Mucosa of descending colon (tissue), 3 donors: ENCODE measurements at regions not wholly inside any gene's neighbourhood (a gene's known extent, or its start where the extent isn't known, plus 50 kb on each side); places are given as distances from the start of the nearest gene placed in this dataset.
A peak's percentile ranks its signal among the peaks of the same experiment; 100 is the strongest.

Experiments
- ATAC-seq: fragments of 200-7000 bp; cut with Tn5 transposase; one replicate; pipeline ENCODE4 v1.9.1; 2020; ENCODE audit warnings: mild to moderate bottlenecking, moderate library complexity
- DNase-seq, 3 donors: peaks; one replicate each; pipeline ENCODE4 v3.0.0-alpha.2; 2020
- H3K36me3 ChIP-seq: fragments of 200-600 bp; one replicate; pipeline ENCODE4 v1.8.0; 2021; ENCODE audit warnings: low read depth, mild to moderate bottlenecking
- H3K4me1 ChIP-seq: fragments of 200-600 bp; one replicate; pipeline ENCODE4 v1.8.0; 2021; ENCODE audit warnings: low read depth, mild to moderate bottlenecking
- H3K4me3 ChIP-seq: fragments of 200-600 bp; one replicate; pipeline ENCODE4 v1.8.0; 2021; ENCODE audit warnings: mild to moderate bottlenecking
- H3K9me3 ChIP-seq: fragments of 200-600 bp; one replicate; pipeline ENCODE4 v1.8.0; 2021; ENCODE audit warnings: mild to moderate bottlenecking
- intact Hi-C, 2 donors: fragments of 100-400 bp; cut with DNase I in 1 of 2; cut with micrococcal nuclease in 1 of 2; formaldehyde crosslinking; loops; one replicate each; pipeline versions ENCODE4 v1.11.0 to v1.11.1; 2022; cut with DNase I, micrococcal nuclease
- TF ChIP-seq, protein P1 (sequence below): fragments of 200-600 bp; IDR thresholded peaks from one replicate; pipeline ENCODE4 v1.8.0; 2022; ENCODE audit warnings: antibody characterized with exemption, mild to moderate bottlenecking
- donor health status: DM: no; HTN: no; CAD: no; lungs with moderate emphysema.
- donor health status: DM: no; HTN: no; CAD: no.
- donor health status: DM: no; HTN: yes; CAD: no.

DNA sequence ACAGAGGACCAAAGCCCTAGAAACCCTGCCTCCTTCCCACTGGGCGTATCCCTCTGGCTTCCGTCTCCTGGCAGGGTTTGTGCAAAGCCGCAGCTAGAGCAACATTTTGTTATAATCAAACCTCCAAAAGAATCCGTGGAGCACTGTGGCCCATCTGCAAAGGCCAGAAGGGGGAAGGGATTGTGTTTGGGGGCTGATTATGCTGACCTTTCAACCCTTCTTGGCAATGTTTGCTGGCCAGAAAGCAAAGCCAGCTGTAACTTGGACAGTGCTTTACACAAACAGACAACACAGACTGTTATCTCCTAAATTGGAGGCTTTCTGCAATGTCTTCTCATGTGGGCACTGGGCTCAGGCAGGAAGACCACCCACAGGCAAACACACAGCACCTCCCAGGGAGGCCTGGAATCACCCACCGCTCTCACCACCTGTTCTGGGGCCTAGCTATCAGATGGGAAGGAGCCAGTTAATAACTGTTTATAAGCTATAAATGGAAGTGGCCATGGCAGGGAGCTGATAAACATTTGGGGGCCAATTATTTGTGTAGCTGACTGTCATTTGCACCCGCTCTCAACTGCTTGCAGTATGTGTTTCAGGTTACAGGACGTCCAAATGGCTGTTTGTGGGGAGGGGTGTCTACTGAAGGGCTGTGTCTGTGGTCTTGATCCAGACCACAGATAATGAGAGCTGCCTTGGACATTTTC lies 121.6 kb upstream of the ERCC6L2 start:
- TF ChIP-seq, protein P1, sequence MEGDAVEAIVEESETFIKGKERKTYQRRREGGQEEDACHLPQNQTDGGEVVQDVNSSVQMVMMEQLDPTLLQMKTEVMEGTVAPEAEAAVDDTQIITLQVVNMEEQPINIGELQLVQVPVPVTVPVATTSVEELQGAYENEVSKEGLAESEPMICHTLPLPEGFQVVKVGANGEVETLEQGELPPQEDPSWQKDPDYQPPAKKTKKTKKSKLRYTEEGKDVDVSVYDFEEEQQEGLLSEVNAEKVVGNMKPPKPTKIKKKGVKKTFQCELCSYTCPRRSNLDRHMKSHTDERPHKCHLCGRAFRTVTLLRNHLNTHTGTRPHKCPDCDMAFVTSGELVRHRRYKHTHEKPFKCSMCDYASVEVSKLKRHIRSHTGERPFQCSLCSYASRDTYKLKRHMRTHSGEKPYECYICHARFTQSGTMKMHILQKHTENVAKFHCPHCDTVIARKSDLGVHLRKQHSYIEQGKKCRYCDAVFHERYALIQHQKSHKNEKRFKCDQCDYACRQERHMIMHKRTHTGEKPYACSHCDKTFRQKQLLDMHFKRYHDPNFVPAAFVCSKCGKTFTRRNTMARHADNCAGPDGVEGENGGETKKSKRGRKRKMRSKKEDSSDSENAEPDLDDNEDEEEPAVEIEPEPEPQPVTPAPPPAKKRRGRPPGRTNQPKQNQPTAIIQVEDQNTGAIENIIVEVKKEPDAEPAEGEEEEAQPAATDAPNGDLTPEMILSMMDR, result no peak

DNA sequence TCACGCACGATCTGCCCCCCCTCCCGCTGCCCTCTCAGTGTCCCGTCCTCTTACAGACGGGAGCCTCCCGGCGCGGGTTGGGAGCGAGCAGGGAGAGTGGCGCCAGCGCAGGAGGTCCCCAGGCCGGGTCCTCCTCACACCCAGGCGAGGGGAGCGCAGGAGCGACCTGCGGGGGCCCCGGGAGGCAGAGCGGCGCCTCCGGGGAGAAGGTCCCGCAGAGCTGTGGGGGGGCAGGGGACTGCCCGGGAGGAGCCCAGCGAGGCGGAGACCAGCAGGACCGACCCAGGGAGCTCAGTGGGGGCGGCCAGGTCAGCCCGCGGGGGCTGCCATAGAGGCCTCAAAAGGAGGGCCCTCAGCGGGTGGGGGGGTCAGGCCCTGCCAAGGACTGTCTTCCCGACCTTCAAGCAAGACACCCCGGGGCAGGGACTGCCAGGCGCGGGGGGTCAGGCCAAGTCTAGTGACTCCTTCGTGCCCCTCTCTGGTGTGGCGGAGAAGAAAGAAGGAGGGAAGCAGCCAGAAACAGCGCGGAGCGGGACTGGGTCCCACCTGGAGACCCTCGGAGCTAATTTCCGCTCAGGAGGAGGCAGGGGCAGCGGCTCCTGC lies 123.3 kb upstream of the ERCC6L2 start:
- Histone ChIP-seq H3K4me3 (no peak overlapping the region), H3K36me3 (no peaks in the 10 kb centered on the region), H3K9me3 (no peaks in the 10 kb centered on the region), H3K4me1 (peaks cover 4% of the 10 kb centered on the region)
- no peak for DNase-seq
- intact Hi-C loops, result no loop called here
- ATAC-seq, result no peak
- TF ChIP-seq, protein P1, result no peak

More for the DNA sequence above, 121.6 kb upstream of the ERCC6L2 start:
- Histone ChIP-seq H3K36me3 (no peaks in the 10 kb centered on the region), H3K4me1 (peaks cover 4% of the 10 kb centered on the region), H3K4me3 (no peak overlapping the region), H3K9me3 (no peaks in the 10 kb centered on the region)
- intact Hi-C loops, result no loop called here
- peak; percentile 21 for ATAC-seq
- no peak for DNase-seq

DNA sequence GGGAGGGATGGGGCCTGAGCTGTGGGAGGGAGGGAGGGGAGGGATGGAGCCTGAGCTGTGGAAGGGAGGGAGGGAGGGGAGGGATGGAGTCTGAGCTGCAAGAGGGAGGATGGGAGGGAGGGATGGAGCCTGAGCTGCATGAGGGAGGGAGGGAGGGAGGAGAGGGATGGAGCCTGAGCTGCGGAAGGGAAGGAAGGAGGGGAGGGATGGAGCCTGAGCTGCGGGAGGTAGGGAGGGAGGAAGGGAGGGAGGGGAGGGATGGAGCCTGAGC lies 124.0 kb upstream of the ERCC6L2 start:
- Histone ChIP-seq H3K9me3 (no peaks in the 10 kb centered on the region), H3K4me3 (no peak overlapping the region), H3K4me1 (peaks cover 4% of the 10 kb centered on the region), H3K36me3 (no peaks in the 10 kb centered on the region)
- no peak for ATAC-seq
- no peak for DNase-seq
- intact Hi-C loops, result no loop called here
- TF ChIP-seq, protein P1, result no peak

DNA sequence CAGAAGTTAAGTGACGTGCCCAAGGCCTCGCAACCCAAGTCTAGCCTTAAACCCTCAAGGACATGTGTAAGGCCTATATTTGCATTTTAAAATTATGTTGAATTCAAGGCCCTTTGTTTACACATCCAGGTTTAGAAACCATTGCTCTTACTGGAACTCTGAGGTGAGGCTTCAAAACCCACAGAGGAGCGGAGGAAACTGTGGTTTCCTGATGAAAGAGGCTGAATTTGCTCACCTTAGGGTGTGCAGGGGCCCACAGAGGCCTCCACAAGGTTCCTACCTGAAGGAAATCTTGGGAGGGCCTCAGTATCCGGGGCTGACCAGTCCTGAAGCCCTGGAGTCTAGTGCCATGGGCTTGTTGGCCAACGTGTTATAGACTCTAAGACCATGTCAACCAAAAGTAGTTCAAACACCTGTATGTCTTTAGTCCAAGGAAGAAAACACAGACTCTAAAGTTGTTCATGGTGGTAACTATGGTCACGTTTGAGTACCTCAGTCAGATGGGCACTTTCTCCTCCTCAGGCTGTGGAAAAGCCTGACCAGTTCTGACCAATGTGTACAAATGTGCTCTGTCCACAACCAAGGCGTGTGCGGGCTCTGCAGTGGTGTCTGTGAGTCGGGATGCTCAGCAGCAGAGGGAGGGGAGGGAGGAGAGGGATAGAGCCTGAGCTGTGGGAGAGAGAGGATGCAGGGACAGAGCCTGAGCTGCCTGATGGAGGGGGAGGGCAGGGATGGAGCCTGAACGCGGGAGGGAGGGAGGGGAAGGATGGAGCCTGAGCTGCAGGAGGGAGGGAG lies 124.6 kb upstream of the ERCC6L2 start:
- ATAC-seq (peak; percentile 25), DNase-seq (no peak)
- intact Hi-C loops, result no loop called here
- no peaks in the 10 kb centered on the region for H3K36me3 ChIP-seq
- H3K4me3 ChIP-seq, result no peak overlapping the region
- TF ChIP-seq, protein P1, result no peak
- no peaks in the 10 kb centered on the region for H3K9me3 ChIP-seq
- H3K4me1 ChIP-seq, result peaks cover 4% of the 10 kb centered on the region

DNA sequence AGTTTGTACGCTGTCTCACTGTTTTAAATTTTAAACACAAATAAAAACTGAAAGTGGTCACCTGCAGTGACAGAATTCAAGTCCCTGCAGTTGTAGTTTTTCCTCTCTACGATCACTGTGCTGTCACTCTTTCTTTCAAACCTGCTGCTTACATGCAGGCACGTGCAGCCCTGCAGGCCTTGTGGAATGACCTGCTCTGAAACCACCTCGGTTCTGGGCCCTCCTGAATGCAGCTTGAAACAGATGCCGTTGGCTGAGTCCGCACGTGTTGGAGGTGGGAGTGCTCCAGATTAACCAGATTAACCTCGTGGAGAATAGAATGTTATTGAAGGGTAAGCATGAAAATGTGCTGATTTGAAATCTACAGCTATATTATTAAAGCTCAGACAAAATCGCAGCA lies 126.0 kb upstream of the ERCC6L2 start:
- peaks cover 4% of the 10 kb centered on the region for H3K4me1 ChIP-seq
- no peak for DNase-seq
- no peak overlapping the region for H3K4me3 ChIP-seq
- intact Hi-C loops, result no loop called here
- H3K9me3 ChIP-seq, result no peaks in the 10 kb centered on the region
- ATAC-seq, result no peak
- TF ChIP-seq, protein P1, result no peak
- no peaks in the 10 kb centered on the region for H3K36me3 ChIP-seq
